ENCODE measurements at regions not wholly inside any gene's neighbourhood (a gene's known extent, or its start where the extent isn't known, plus 50 kb on each side); places are given as distances from the start of the nearest gene placed in this dataset.
A peak's percentile ranks its signal among the peaks of the same experiment; 100 is the strongest.

DNA sequence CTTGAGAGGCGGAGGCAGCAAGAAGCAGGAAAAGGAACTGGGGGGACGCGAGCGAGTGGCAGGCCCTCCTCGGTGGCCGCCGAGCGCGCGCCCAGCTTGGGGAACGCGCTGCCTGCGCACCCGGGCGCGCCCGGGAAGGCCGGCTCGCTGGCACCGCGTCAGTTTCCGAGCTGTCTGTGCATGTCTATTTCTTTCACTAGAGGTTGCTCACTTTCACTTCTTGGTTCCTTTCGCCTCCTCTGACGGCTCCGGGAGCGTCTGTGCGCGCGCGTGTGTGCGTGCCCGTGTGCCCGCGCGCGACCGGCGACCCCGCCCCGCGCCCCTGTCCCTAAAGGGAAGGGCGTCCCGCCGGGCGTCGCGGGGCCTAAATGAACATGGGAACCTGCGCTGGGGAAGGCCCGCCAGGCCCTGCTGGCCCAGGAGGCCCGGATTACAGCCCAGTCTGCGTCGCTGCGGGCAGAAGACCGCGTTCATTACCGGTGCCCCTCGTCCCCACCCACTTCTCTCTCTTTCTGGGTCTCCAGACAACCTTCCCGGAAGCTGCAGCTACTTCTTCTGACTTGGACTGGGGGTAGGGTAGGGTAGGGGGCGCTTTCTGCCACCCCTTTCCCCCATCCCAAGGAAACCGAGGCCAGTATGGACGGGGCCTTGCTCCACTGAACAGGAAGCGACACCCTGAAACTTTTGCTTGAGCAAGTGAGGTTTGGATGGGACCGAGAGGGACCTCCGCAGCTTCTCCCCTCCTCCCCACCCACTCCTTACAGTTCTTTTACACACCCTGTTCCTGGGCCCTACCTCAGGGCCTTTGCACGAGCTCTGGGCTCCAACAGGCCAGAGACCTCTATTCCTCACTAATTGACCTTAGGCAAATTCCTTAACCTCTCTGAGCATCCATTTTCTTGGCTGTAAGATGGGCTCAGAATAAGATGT, 205.8 kb upstream of the IER5L start:
- peak; percentile 90 for DNase-seq (ENCODE audit: low spot score)

GRCh38 chr9:129383019-129383560, 205.0 kb upstream of the IER5L start:
- DNase-seq (ENCODE audit: low spot score) = peak; percentile 86

GRCh38 chr9:129382281-129383018, 204.4 kb upstream of the IER5L start:
- no peak for DNase-seq (ENCODE audit: low spot score)

GRCh38 chr9:129381481-129381957, 203.5 kb upstream of the IER5L start:
- no peak for DNase-seq (ENCODE audit: low spot score)

DNA sequence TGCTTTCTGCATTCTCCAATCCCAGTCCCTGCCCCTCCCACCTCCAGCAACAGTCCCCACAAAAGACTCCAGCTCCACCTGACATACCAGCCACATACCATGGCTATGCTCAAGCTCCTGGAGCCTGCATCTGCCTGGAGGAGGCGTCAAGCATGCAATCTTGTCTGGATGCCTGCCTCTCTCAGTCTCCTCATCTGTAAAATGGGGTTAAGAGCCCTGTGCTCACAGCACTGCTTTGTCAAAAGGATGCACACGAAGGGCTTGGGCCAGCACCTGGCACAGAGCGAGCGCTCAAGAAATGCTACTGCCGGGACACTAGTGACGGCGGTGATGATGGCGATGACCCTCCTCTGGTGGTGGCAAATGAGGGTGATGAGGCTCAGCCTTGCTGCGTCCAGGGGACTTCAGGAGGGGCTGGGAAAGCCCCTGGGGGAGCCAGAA, 202.9 kb upstream of the IER5L start:
- no peak for DNase-seq (ENCODE audit: low spot score)

DNA sequence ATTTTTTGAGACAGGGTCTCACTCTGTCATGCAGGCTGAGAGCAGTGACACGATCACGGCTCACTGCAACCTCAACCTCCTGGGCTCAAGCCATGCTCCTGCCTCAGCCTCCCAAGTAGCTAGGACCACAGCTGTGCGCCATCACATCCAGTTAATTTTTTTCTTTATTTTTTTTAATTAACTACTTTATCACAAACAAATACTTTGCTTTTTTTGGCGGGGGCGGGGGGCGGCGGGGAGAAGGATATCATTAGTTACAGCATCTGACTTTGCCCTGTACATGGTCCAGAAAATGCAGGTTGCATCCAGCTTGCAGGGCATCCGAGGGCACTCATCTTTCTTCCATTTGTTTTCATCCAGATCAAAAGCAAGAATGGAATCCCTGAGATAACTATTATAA, 201.8 kb upstream of the IER5L start:
- no peak for DNase-seq (ENCODE audit: low spot score)

- DNase-seq (ENCODE audit: low spot score) = no peak
These were observed 201.2 kb upstream of the IER5L start for GRCh38 chr9:129379181-129379836.

GRCh38 chr9:129377931-129378661, 200.0 kb upstream of the IER5L start:
- DNase-seq (ENCODE audit: low spot score) = no peak

- no peak for DNase-seq (ENCODE audit: low spot score)
These were observed 199.1 kb upstream of the IER5L start for GRCh38 chr9:129377181-129377580.

- no peak for DNase-seq (ENCODE audit: low spot score)
These were observed 197.8 kb upstream of the IER5L start for GRCh38 chr9:129375845-129376244.

GRCh38 chr9:129374651-129375050, 196.6 kb upstream of the IER5L start:
- DNase-seq (ENCODE audit: low spot score) = no peak

DNA sequence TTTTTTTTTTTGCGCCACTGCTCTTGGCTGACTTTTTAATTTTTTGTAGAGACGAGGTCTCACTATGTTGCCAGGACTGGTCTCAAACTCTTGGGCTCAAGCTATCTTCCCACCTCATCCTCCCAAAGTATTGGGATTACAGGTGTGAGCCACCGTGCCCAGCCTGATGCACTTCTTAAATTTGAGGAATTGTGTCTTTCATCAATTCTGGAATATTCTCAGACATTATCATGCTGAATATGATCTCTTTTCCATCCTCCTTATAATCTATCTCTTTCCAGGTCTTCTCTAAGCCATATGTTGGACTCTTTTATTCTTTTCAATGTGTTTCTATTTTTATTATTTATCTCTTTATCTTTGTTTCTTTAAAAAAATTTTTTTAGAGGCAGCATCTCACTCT, 196.2 kb upstream of the IER5L start:
- DNase-seq (ENCODE audit: low spot score) = no peak

- DNase-seq (ENCODE audit: low spot score) = no peak
These were observed 195.3 kb upstream of the IER5L start for GRCh38 chr9:129373361-129373760.

GRCh38 chr9:129370770-129371169, 192.7 kb upstream of the IER5L start:
- no peak for DNase-seq (ENCODE audit: low spot score)

- no peak for DNase-seq (ENCODE audit: low spot score)
These were observed 190.4 kb upstream of the IER5L start for GRCh38 chr9:129368444-129368978.

- DNase-seq (ENCODE audit: low spot score) = no peak
These were observed 189.2 kb upstream of the IER5L start for GRCh38 chr9:129367287-129367686.

GRCh38 chr9:129365196-129365595, 187.1 kb upstream of the IER5L start:
- DNase-seq (ENCODE audit: low spot score) = no peak

GRCh38 chr9:129363216-129363873, 185.3 kb upstream of the IER5L start:
- DNase-seq (ENCODE audit: low spot score) = no peak

DNA sequence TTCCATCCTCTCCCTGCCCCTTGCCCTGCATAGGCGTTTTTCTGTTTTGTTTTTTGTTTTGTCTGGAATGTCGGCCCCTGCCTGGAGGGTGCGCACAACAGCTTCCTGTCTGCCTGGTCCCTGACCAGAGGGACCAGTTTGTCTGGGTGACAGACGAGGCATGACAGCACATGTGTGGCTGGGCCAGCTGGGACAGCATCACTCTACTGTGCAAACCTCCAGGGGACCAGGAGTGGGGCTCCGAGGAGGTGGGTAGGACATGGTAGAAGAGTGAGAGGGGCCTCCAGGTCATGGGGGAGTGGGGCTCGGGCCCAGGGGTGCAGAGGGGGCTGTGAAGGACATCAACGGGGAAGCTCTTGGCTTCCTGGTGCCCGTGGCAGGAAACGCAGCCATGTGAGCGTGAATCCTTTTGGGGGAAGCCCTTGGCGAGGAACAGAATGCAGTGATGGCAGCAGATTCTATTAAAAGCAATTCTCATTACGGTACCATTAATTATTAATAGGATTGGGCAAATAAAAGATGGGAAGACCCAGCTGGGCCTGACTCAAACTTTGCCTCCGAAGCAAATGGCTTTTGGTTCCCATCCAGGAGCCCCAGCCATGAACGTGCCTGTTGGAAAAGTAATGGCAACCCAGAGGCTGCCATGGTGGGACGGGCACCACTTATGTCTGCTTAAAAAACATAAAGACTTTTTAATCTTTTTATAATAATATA, 184.4 kb upstream of the IER5L start:
- peak; percentile 84 for DNase-seq (ENCODE audit: low spot score)

DNA sequence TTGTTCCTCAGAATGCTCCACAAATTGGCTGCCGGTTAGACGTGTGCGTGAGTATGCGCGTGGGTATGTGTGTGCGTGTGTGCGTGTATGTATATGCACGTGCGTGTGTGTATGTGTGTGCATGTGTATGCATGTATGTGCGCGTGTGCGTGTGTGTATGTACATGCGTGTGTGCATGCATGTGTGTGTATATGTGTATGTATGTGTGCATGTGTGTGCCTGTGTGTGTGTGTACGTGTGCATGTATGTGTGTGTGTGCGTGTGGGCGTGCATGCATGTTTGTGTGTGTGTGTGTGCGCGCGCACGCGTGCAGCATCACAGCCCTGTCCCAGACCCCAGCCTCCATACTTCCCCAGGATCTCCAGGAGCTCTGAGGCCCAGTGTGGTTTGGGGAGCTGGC, 183.1 kb upstream of the IER5L start:
- no peak for DNase-seq (ENCODE audit: low spot score)
